Nephron progenitor cell (in vitro differentiated cells): ENCODE measurements at regions not wholly inside any gene's neighbourhood (a gene's known extent, or its start where the extent isn't known, plus 50 kb on each side); places are given as distances from the start of the nearest gene placed in this dataset.
A peak's percentile ranks its signal among the peaks of the same experiment; 100 is the strongest.

ENCODE experiments used
- DNase-seq: peaks from one replicate; pipeline ENCODE4 v3.0.0; 2021
- H3K27ac Mint-ChIP-seq: 2 replicates; pipeline ENCODE4 v1.8.0; 2021; ENCODE audit warnings: mild to moderate bottlenecking, moderate library complexity, mixed read lengths
- H3K27me3 Mint-ChIP-seq: 2 replicates; pipeline ENCODE4 v1.8.0; 2021; ENCODE audit warnings: mild to moderate bottlenecking, low read depth, mixed read lengths; ENCODE audit not compliant: poor library complexity
- H3K36me3 Mint-ChIP-seq: 2 replicates; pipeline ENCODE4 v1.8.0; 2021; ENCODE audit warnings: low read depth, mixed read lengths
- H3K4me1 Mint-ChIP-seq: 2 replicates; pipeline ENCODE4 v1.8.0; 2021; ENCODE audit warnings: mixed read lengths
- H3K4me3 Mint-ChIP-seq: 2 replicates; pipeline ENCODE4 v1.8.0; 2021; ENCODE audit warnings: mild to moderate bottlenecking, moderate library complexity, mixed read lengths
- H3K9me3 Mint-ChIP-seq: 2 replicates; pipeline ENCODE4 v1.8.0; 2021; ENCODE audit warnings: mild to moderate bottlenecking, moderate library complexity, mixed read lengths
- CTCF ChIP-seq: fragments of 200-600 bp; sonication (generic); IDR thresholded peaks from 2 replicates; pipeline ENCODE4 v1.5.0; 2021; ENCODE audit warnings: antibody characterized with exemption

GRCh38 chr6:137693711-137694110, 173.3 kb upstream of the TNFAIP3 start:
- H3K27ac Mint-ChIP-seq, result no peak overlapping the region
- DNase-seq, result no peak
- no peaks in the 10 kb centered on the region for H3K36me3 Mint-ChIP-seq
- no peak for TF ChIP-seq CTCF
- peaks cover 53% of the 10 kb centered on the region for H3K4me1 Mint-ChIP-seq
- H3K9me3 Mint-ChIP-seq, result no peaks in the 10 kb centered on the region
- no peak overlapping the region for H3K4me3 Mint-ChIP-seq
- H3K27me3 Mint-ChIP-seq, result peaks cover 2% of the 10 kb centered on the region

GRCh38 chr6:137696765-137697164, 170.3 kb upstream of the TNFAIP3 start:
- TF ChIP-seq CTCF, result no peak
- DNase-seq, result no peak
- H3K4me1 Mint-ChIP-seq, result peaks cover 59% of the 10 kb centered on the region
- peak overlapping the region; percentile 95 for H3K27ac Mint-ChIP-seq
- H3K36me3 Mint-ChIP-seq, result no peaks in the 10 kb centered on the region
- no peaks in the 10 kb centered on the region for H3K9me3 Mint-ChIP-seq
- no peak overlapping the region for H3K4me3 Mint-ChIP-seq
- H3K27me3 Mint-ChIP-seq, result peaks cover 2% of the 10 kb centered on the region

- Mint-ChIP-seq H3K36me3 (no peaks in the 10 kb centered on the region), H3K4me3 (no peak overlapping the region), H3K27me3 (peaks cover 2% of the 10 kb centered on the region), H3K9me3 (no peaks in the 10 kb centered on the region), H3K4me1 (peaks cover 59% of the 10 kb centered on the region), H3K27ac (peak overlapping the region; percentile 95)
- peak; percentile 23 for DNase-seq
- no peak for TF ChIP-seq CTCF
Observed at GRCh38 chr6:137697267-137697938, 169.7 kb upstream of the TNFAIP3 start.

GRCh38 chr6:137698636-137699030, 168.4 kb upstream of the TNFAIP3 start:
- peak overlapping the region; percentile 32 for H3K27ac Mint-ChIP-seq
- no peak for TF ChIP-seq CTCF
- peaks cover 2% of the 10 kb centered on the region for H3K27me3 Mint-ChIP-seq
- H3K4me1 Mint-ChIP-seq, result peaks cover 54% of the 10 kb centered on the region
- H3K9me3 Mint-ChIP-seq, result no peaks in the 10 kb centered on the region
- H3K36me3 Mint-ChIP-seq, result no peaks in the 10 kb centered on the region
- DNase-seq, result no peak
- no peak overlapping the region for H3K4me3 Mint-ChIP-seq

- DNase-seq, result no peak
- no peak overlapping the region for H3K27ac Mint-ChIP-seq
- H3K27me3 Mint-ChIP-seq, result peaks cover 2% of the 10 kb centered on the region
- H3K4me1 Mint-ChIP-seq, result peaks cover 49% of the 10 kb centered on the region
- no peak for TF ChIP-seq CTCF
- H3K9me3 Mint-ChIP-seq, result no peaks in the 10 kb centered on the region
- H3K4me3 Mint-ChIP-seq, result no peak overlapping the region
- no peaks in the 10 kb centered on the region for H3K36me3 Mint-ChIP-seq
Observed at GRCh38 chr6:137699031-137699683, 167.9 kb upstream of the TNFAIP3 start.

- H3K9me3 Mint-ChIP-seq, result no peaks in the 10 kb centered on the region
- H3K27me3 Mint-ChIP-seq, result peaks cover 2% of the 10 kb centered on the region
- H3K27ac Mint-ChIP-seq, result no peak overlapping the region
- TF ChIP-seq CTCF, result no peak
- peaks cover 50% of the 10 kb centered on the region for H3K4me1 Mint-ChIP-seq
- H3K4me3 Mint-ChIP-seq, result no peak overlapping the region
- H3K36me3 Mint-ChIP-seq, result no peaks in the 10 kb centered on the region
- DNase-seq, result no peak
Observed at GRCh38 chr6:137700161-137700560, 166.9 kb upstream of the TNFAIP3 start.
